ENCODE measurements at regions not wholly inside any gene's neighbourhood (a gene's known extent, or its start where the extent isn't known, plus 50 kb on each side); places are given as distances from the start of the nearest gene placed in this dataset.
"Not testable (repeated sequence)": the region's sequence is repeated elsewhere in the genome, so short reads cannot be mapped to it uniquely, and the experiment has no call there.

GRCh38 chr3:144907581-144907980 lies 936.0 kb downstream of the DIPK2A start:
- not testable (repeated sequence) for H3K27me3 ChIP-seq (ENCODE audit: control insufficient read depth, insufficient read depth, low read length, poor library complexity, severe bottlenecking); H3K9me3 ChIP-seq (ENCODE audit: control insufficient read depth, low read length); H3K36me3 ChIP-seq (ENCODE audit: control insufficient read depth, insufficient read depth, low read length); H3K27ac ChIP-seq (ENCODE audit: insufficient read depth, low read depth, low read length, poor library complexity, severe bottlenecking); H3K4me1 ChIP-seq (ENCODE audit: control insufficient read depth, insufficient read depth, low read length); H3K4me3 ChIP-seq (ENCODE audit: insufficient read depth, low read depth, low read length)
- WGBS, 2 experiments: 90 to 92% methylated on average over 2 to 3 of the region's 3 CpGs

- Histone ChIP-seq H3K27me3 (ENCODE audit: control insufficient read depth, insufficient read depth, low read length, poor library complexity, severe bottlenecking) (no peaks in the 10 kb centered on the region), H3K4me3 (ENCODE audit: insufficient read depth, low read depth, low read length) (no peak overlapping the region), H3K36me3 (ENCODE audit: control insufficient read depth, insufficient read depth, low read length) (no peaks in the 10 kb centered on the region), H3K9me3 (ENCODE audit: control insufficient read depth, low read length) (no peaks in the 10 kb centered on the region), H3K4me1 (ENCODE audit: control insufficient read depth, insufficient read depth, low read length) (no peaks in the 10 kb centered on the region), H3K27ac (ENCODE audit: insufficient read depth, low read depth, low read length, poor library complexity, severe bottlenecking) (no peak overlapping the region)
- 91 to 92% methylated on average over 7 of the region's 7 CpGs for WGBS, 2 experiments
Measured at GRCh38 chr3:144912968-144913367, 941.3 kb downstream of the DIPK2A start.

GRCh38 chr3:144915202-144915601 lies 943.6 kb downstream of the DIPK2A start:
- no peaks in the 10 kb centered on the region for H3K9me3 ChIP-seq (ENCODE audit: control insufficient read depth, low read length)
- H3K4me3 ChIP-seq (ENCODE audit: insufficient read depth, low read depth, low read length): no peak overlapping the region
- no peaks in the 10 kb centered on the region for H3K4me1 ChIP-seq (ENCODE audit: control insufficient read depth, insufficient read depth, low read length)
- no peak overlapping the region for H3K27ac ChIP-seq (ENCODE audit: insufficient read depth, low read depth, low read length, poor library complexity, severe bottlenecking)
- H3K27me3 ChIP-seq (ENCODE audit: control insufficient read depth, insufficient read depth, low read length, poor library complexity, severe bottlenecking): no peaks in the 10 kb centered on the region
- 93 to 97% methylated on average over 3 to 5 of the region's 5 CpGs for WGBS, 2 experiments
- no peaks in the 10 kb centered on the region for H3K36me3 ChIP-seq (ENCODE audit: control insufficient read depth, insufficient read depth, low read length)

- 92 to 94% methylated on average over 4 of the region's 4 CpGs for WGBS, 2 experiments
- H3K27me3 ChIP-seq (ENCODE audit: control insufficient read depth, insufficient read depth, low read length, poor library complexity, severe bottlenecking): no peaks in the 10 kb centered on the region
Measured at GRCh38 chr3:144921710-144922109, 950.1 kb downstream of the DIPK2A start.

GRCh38 chr3:144923046-144923775 lies 951.6 kb downstream of the DIPK2A start:
- Histone ChIP-seq H3K36me3 (ENCODE audit: control insufficient read depth, insufficient read depth, low read length) (no peaks in the 10 kb centered on the region), H3K4me1 (ENCODE audit: control insufficient read depth, insufficient read depth, low read length) (no peaks in the 10 kb centered on the region), H3K27me3 (ENCODE audit: control insufficient read depth, insufficient read depth, low read length, poor library complexity, severe bottlenecking) (no peaks in the 10 kb centered on the region), H3K9me3 (ENCODE audit: control insufficient read depth, low read length) (no peaks in the 10 kb centered on the region), H3K27ac (ENCODE audit: insufficient read depth, low read depth, low read length, poor library complexity, severe bottlenecking) (no peak overlapping the region), H3K4me3 (ENCODE audit: insufficient read depth, low read depth, low read length) (no peak overlapping the region)
- WGBS, 2 experiments: 84 to 93% methylated on average over 3 of the region's 3 CpGs

More at GRCh38 chr3:144921710-144922109, 950.1 kb downstream of the DIPK2A start:
- Histone ChIP-seq H3K36me3 (ENCODE audit: control insufficient read depth, insufficient read depth, low read length) (no peaks in the 10 kb centered on the region), H3K27ac (ENCODE audit: insufficient read depth, low read depth, low read length, poor library complexity, severe bottlenecking) (no peak overlapping the region), H3K4me1 (ENCODE audit: control insufficient read depth, insufficient read depth, low read length) (no peaks in the 10 kb centered on the region), H3K9me3 (ENCODE audit: control insufficient read depth, low read length) (no peaks in the 10 kb centered on the region), H3K4me3 (ENCODE audit: insufficient read depth, low read depth, low read length) (no peak overlapping the region)

GRCh38 chr3:144930431-144930830 lies 958.8 kb downstream of the DIPK2A start:
- no peaks in the 10 kb centered on the region for H3K27me3 ChIP-seq (ENCODE audit: control insufficient read depth, insufficient read depth, low read length, poor library complexity, severe bottlenecking)
- no peak overlapping the region for H3K4me3 ChIP-seq (ENCODE audit: insufficient read depth, low read depth, low read length)
- no peaks in the 10 kb centered on the region for H3K9me3 ChIP-seq (ENCODE audit: control insufficient read depth, low read length)
- no peaks in the 10 kb centered on the region for H3K36me3 ChIP-seq (ENCODE audit: control insufficient read depth, insufficient read depth, low read length)
- no peaks in the 10 kb centered on the region for H3K4me1 ChIP-seq (ENCODE audit: control insufficient read depth, insufficient read depth, low read length)
- 94 to 100% methylated on average over 1 to 2 of the region's 2 CpGs for whole genome bisulfite sequencing, 2 experiments
- no peak overlapping the region for H3K27ac ChIP-seq (ENCODE audit: insufficient read depth, low read depth, low read length, poor library complexity, severe bottlenecking)

- Histone ChIP-seq H3K4me1 (ENCODE audit: control insufficient read depth, insufficient read depth, low read length) (no peaks in the 10 kb centered on the region), H3K4me3 (ENCODE audit: insufficient read depth, low read depth, low read length) (no peak overlapping the region), H3K27ac (ENCODE audit: insufficient read depth, low read depth, low read length, poor library complexity, severe bottlenecking) (no peak overlapping the region), H3K27me3 (ENCODE audit: control insufficient read depth, insufficient read depth, low read length, poor library complexity, severe bottlenecking) (no peaks in the 10 kb centered on the region), H3K9me3 (ENCODE audit: control insufficient read depth, low read length) (no peaks in the 10 kb centered on the region), H3K36me3 (ENCODE audit: control insufficient read depth, insufficient read depth, low read length) (no peaks in the 10 kb centered on the region)
- WGBS, 2 experiments: 91 to 94% methylated on average over 1 of the region's 1 CpG
Measured at GRCh38 chr3:144931590-144931989, 960.0 kb downstream of the DIPK2A start.

GRCh38 chr3:144942093-144942837 lies 970.6 kb downstream of the DIPK2A start:
- no peak overlapping the region for H3K27ac ChIP-seq (ENCODE audit: insufficient read depth, low read depth, low read length, poor library complexity, severe bottlenecking)
- WGBS, 2 experiments: 45 to 49% methylated on average over 2 to 3 of the region's 3 CpGs
- no peak overlapping the region for H3K4me3 ChIP-seq (ENCODE audit: insufficient read depth, low read depth, low read length)
- H3K4me1 ChIP-seq (ENCODE audit: control insufficient read depth, insufficient read depth, low read length): no peaks in the 10 kb centered on the region
- H3K36me3 ChIP-seq (ENCODE audit: control insufficient read depth, insufficient read depth, low read length): no peaks in the 10 kb centered on the region
- H3K9me3 ChIP-seq (ENCODE audit: control insufficient read depth, low read length): no peaks in the 10 kb centered on the region
- H3K27me3 ChIP-seq (ENCODE audit: control insufficient read depth, insufficient read depth, low read length, poor library complexity, severe bottlenecking): no peaks in the 10 kb centered on the region

- H3K4me3 ChIP-seq (ENCODE audit: insufficient read depth, low read depth, low read length): no peak overlapping the region
- no peak overlapping the region for H3K27ac ChIP-seq (ENCODE audit: insufficient read depth, low read depth, low read length, poor library complexity, severe bottlenecking)
- H3K9me3 ChIP-seq (ENCODE audit: control insufficient read depth, low read length): no peaks in the 10 kb centered on the region
- no peaks in the 10 kb centered on the region for H3K36me3 ChIP-seq (ENCODE audit: control insufficient read depth, insufficient read depth, low read length)
- H3K4me1 ChIP-seq (ENCODE audit: control insufficient read depth, insufficient read depth, low read length): no peaks in the 10 kb centered on the region
- WGBS, 2 experiments: 93 to 96% methylated on average over 3 of the region's 3 CpGs
- H3K27me3 ChIP-seq (ENCODE audit: control insufficient read depth, insufficient read depth, low read length, poor library complexity, severe bottlenecking): no peaks in the 10 kb centered on the region
Measured at GRCh38 chr3:144942838-144943197, 971.2 kb downstream of the DIPK2A start.

- H3K4me3 ChIP-seq (ENCODE audit: insufficient read depth, low read depth, low read length): no peak overlapping the region
- WGBS, 2 experiments: 88 to 95% methylated on average over 4 to 5 of the region's 5 CpGs
Measured at GRCh38 chr3:144947895-144948294, 976.3 kb downstream of the DIPK2A start.

More at GRCh38 chr3:144947895-144948294, 976.3 kb downstream of the DIPK2A start:
- Histone ChIP-seq H3K27me3 (ENCODE audit: control insufficient read depth, insufficient read depth, low read length, poor library complexity, severe bottlenecking) (no peaks in the 10 kb centered on the region), H3K4me1 (ENCODE audit: control insufficient read depth, insufficient read depth, low read length) (no peaks in the 10 kb centered on the region), H3K36me3 (ENCODE audit: control insufficient read depth, insufficient read depth, low read length) (no peaks in the 10 kb centered on the region), H3K27ac (ENCODE audit: insufficient read depth, low read depth, low read length, poor library complexity, severe bottlenecking) (no peak overlapping the region), H3K9me3 (ENCODE audit: control insufficient read depth, low read length) (no peaks in the 10 kb centered on the region)

Measured in ectodermal cell (in vitro differentiated cells).